H1 (cell line): ENCODE measurements at regions not wholly inside any gene's neighbourhood (a gene's known extent, or its start where the extent isn't known, plus 50 kb on each side); places are given as distances from the start of the nearest gene placed in this dataset.

Source experiments
- CTCF ChIA-PET: fragments of 300-600 bp; sonication (Branson Sonifier 250); formaldehyde crosslinking; loops from one replicate; lab custom pipeline; 2021; ENCODE audit not compliant: partially characterized antibody; lab: Charles Lee
- POLR2A ChIA-PET: fragments of 300-600 bp; sonication (Branson Sonifier 250); formaldehyde crosslinking; loops from one replicate; lab custom pipeline; 2021; ENCODE audit warnings: inconsistent platforms; ENCODE audit not compliant: partially characterized antibody; lab: Charles Lee
- DNase-seq, 2 experiments: peaks; one replicate each; pipeline versions ENCODE4 v3.0.0 to v3.0.0-alpha.2; 2010 to 2022; ENCODE audit warnings: low spot score in 2 of 2, low read depth in 1 of 2, mixed read lengths in 1 of 2
- FAIRE-seq: peaks from 2 replicates; lab custom pipeline; 2011; peaks lifted over from hg19 to GRCh38; lab: Jason Lieb, UNC
- H2AFZ ChIP-seq: 2 replicates; pipeline ENCODE4 v1.8.1; 2012; ENCODE audit warnings: low read length, inconsistent platforms
- H2AK5ac ChIP-seq: 2 replicates; pipeline ENCODE4 v1.6.1; 2013; ENCODE audit warnings: low read depth, low read length
- H2BK120ac ChIP-seq: replicated peaks from 2 replicates; pipeline ENCODE3; 2013; ENCODE audit warnings: low read depth, low read length, inconsistent platforms
- H2BK12ac ChIP-seq: 2 replicates; pipeline ENCODE4 v1.6.1; 2013; ENCODE audit warnings: low read depth, low read length
- H2BK15ac ChIP-seq: 2 replicates; pipeline ENCODE4 v1.6.1; 2013; ENCODE audit warnings: low read length
- H2BK20ac ChIP-seq: 2 replicates; pipeline ENCODE4 v1.6.1; 2013; ENCODE audit warnings: low read length
- H2BK5ac ChIP-seq: 2 replicates; pipeline ENCODE4 v1.6.1; 2013; ENCODE audit warnings: low read depth, low read length
- H3K14ac ChIP-seq: 2 replicates; pipeline ENCODE4 v1.6.1; 2013; ENCODE audit warnings: inconsistent platforms; ENCODE audit not compliant: insufficient read length
- H3K18ac ChIP-seq: 2 replicates; pipeline ENCODE4 v1.6.1; 2013; ENCODE audit warnings: low read length; ENCODE audit errors: extremely low read depth
- H3K23ac ChIP-seq: 2 replicates; pipeline ENCODE4 v1.6.1; 2013; ENCODE audit warnings: inconsistent platforms; ENCODE audit not compliant: insufficient read length
- H3K23me2 ChIP-seq: 2 replicates; pipeline ENCODE4 v1.6.1; 2013; ENCODE audit warnings: low read depth, low read length
- H3K27ac ChIP-seq: 2 replicates; pipeline ENCODE4 v1.6.1; 2011; ENCODE audit warnings: low read depth, low read length, inconsistent platforms
- H3K27me3 ChIP-seq, 4 experiments: replicated peaks in 1 of 4; 1 replicate in 1 of 4; 2 replicates in 3 of 4; pipeline versions ENCODE4 v1.6.1 to v1.8.1; 2011 to 2013; ENCODE audit warnings: low read length in 3 of 4, mild to moderate bottlenecking in 3 of 4, inconsistent platforms in 2 of 4, mixed read lengths in 2 of 4, moderate library complexity in 1 of 4; ENCODE audit not compliant: control insufficient read depth in 3 of 4, insufficient read depth in 3 of 4; ENCODE audit errors: extremely low read depth in 1 of 4
- H3K36me3 ChIP-seq, 4 experiments: 2 replicates each; pipeline versions ENCODE4 v1.6.1 to v1.8.1; 2011 to 2013; ENCODE audit warnings: mild to moderate bottlenecking in 4 of 4, low read length in 3 of 4, moderate library complexity in 2 of 4, control low read depth in 1 of 4, inconsistent platforms in 1 of 4; ENCODE audit not compliant: insufficient read depth in 4 of 4, control insufficient read depth in 2 of 4
- H3K4ac ChIP-seq: replicated peaks from 2 replicates; pipeline ENCODE3; 2013; ENCODE audit warnings: low read length, low read depth, mixed read lengths, inconsistent platforms; ENCODE audit not compliant: insufficient read length
- H3K4me1 ChIP-seq, 4 experiments: replicated peaks in 1 of 4; 1 replicate in 1 of 4; 2 replicates in 3 of 4; pipeline versions ENCODE4 v1.6.1 to v1.8.1; 2011 to 2013; ENCODE audit warnings: low read length in 3 of 4, inconsistent platforms in 2 of 4, mixed read lengths in 1 of 4; ENCODE audit not compliant: insufficient read depth in 4 of 4, control insufficient read depth in 3 of 4
- H3K4me2 ChIP-seq, 2 experiments: 2 replicates each; pipeline versions ENCODE4 v1.6.1 to v1.8.1; 2011 to 2013; ENCODE audit warnings: low read depth in 2 of 2, low read length in 2 of 2, control low read depth in 1 of 2, inconsistent platforms in 1 of 2, mild to moderate bottlenecking in 1 of 2; ENCODE audit not compliant: insufficient read depth in 1 of 2
- H3K4me3 ChIP-seq, 4 experiments: fragments of 200-600, 300-600 bp in 1 of 4; sonication (generic), shearing (Covaris generic), sonication (Bioruptor Twin) in 1 of 4; 2 replicates each; pipeline versions ENCODE4 v1.5.1 to v1.8.1; 2011 to 2016; ENCODE audit warnings: low read length in 4 of 4, low read depth in 3 of 4, control low read depth in 2 of 4, inconsistent platforms in 2 of 4, mild to moderate bottlenecking in 2 of 4, mixed read lengths in 1 of 4, moderate library complexity in 1 of 4; ENCODE audit not compliant: insufficient read depth in 2 of 4; ENCODE audit errors: extremely low read depth in 1 of 4
- H3K56ac ChIP-seq: replicated peaks from 2 replicates; pipeline ENCODE3; 2013; ENCODE audit warnings: low read depth, mild to moderate bottlenecking, mixed read lengths, low read length, inconsistent platforms; ENCODE audit not compliant: insufficient read length
- H3K79me1 ChIP-seq: 2 replicates; pipeline ENCODE4 v1.6.1; 2013; ENCODE audit warnings: low read depth, low read length, control low read depth
- H3K79me2 ChIP-seq, 2 experiments: 2 replicates each; pipeline versions ENCODE4 v1.6.1 to v1.8.1; 2012 to 2013; ENCODE audit warnings: low read length in 2 of 2, mild to moderate bottlenecking in 2 of 2, inconsistent platforms in 1 of 2; ENCODE audit not compliant: insufficient read depth in 2 of 2, control insufficient read depth in 1 of 2
- H3K9ac ChIP-seq, 4 experiments: replicated peaks in 1 of 4; 1 replicate in 1 of 4; 2 replicates in 3 of 4; pipeline versions ENCODE4 v1.6.1 to v1.8.1; 2011 to 2013; ENCODE audit warnings: low read depth in 3 of 4, low read length in 3 of 4, control low read depth in 2 of 4, mild to moderate bottlenecking in 2 of 4, moderate library complexity in 2 of 4, inconsistent platforms in 1 of 4; ENCODE audit errors: extremely low read depth in 1 of 4
- H3K9me3 ChIP-seq, 2 experiments: 2 replicates each; pipeline versions ENCODE4 v1.6.1 to v1.8.1; 2012 to 2013; ENCODE audit warnings: mild to moderate bottlenecking in 2 of 2, moderate library complexity in 2 of 2, control low read depth in 1 of 2, inconsistent platforms in 1 of 2, low read depth in 1 of 2, low read length in 1 of 2, mixed read lengths in 1 of 2; ENCODE audit not compliant: insufficient read depth in 2 of 2
- H4K20me1 ChIP-seq, 2 experiments: replicated peaks in 1 of 2; 2 replicates each; pipeline versions ENCODE3 to v1.8.1; 2011 to 2013; ENCODE audit warnings: inconsistent platforms in 2 of 2, low read length in 2 of 2, mild to moderate bottlenecking in 1 of 2; ENCODE audit not compliant: insufficient read depth in 2 of 2, control insufficient read depth in 1 of 2
- H4K5ac ChIP-seq: 2 replicates; pipeline ENCODE4 v1.6.1; 2013; ENCODE audit warnings: low read length, low read depth, mixed read lengths, inconsistent platforms; ENCODE audit not compliant: insufficient read length
- H4K8ac ChIP-seq: 2 replicates; pipeline ENCODE4 v1.8.0; 2013; ENCODE audit warnings: mild to moderate bottlenecking, moderate library complexity, low read length, inconsistent platforms; ENCODE audit not compliant: insufficient read depth; ENCODE audit errors: extremely low read depth
- H4K91ac ChIP-seq: replicated peaks from 2 replicates; pipeline ENCODE3; 2013; ENCODE audit warnings: low read length, mixed read lengths, inconsistent platforms; ENCODE audit not compliant: insufficient read length
- CBX8 ChIP-seq: fragments of 300-800, 300-1000 bp; sonication (generic); IDR thresholded peaks from 2 replicates; pipeline ENCODE4 v1.7.1; 2016; ENCODE audit warnings: low read depth, low read length, borderline replicate concordance
- CHD1 ChIP-seq: IDR thresholded peaks from 2 replicates; pipeline ENCODE4 v1.6.1; 2012; ENCODE audit warnings: low read depth, low read length, improper control_type of control experiment
- GTF2F1 ChIP-seq: IDR thresholded peaks from 2 replicates; pipeline ENCODE4 v1.6.1; 2012; ENCODE audit warnings: low read depth, low read length, improper control_type of control experiment, borderline replicate concordance
- HDAC6 ChIP-seq: IDR thresholded peaks from one replicate; pipeline ENCODE4 v1.7.1; 2012; ENCODE audit warnings: low read depth, mild to moderate bottlenecking, inconsistent platforms, low read length, moderate library complexity
- MAFK ChIP-seq: IDR thresholded peaks from 2 replicates; pipeline ENCODE4 v1.6.1; 2012; ENCODE audit warnings: low read depth, mild to moderate bottlenecking, improper control_type of control experiment, low read length
- NANOG ChIP-seq: IDR thresholded peaks from 2 replicates; pipeline ENCODE4 v1.6.1; 2011; ENCODE audit warnings: low read length, low read depth, mild to moderate bottlenecking, inconsistent platforms; ENCODE audit not compliant: insufficient read depth, poor library complexity, severe bottlenecking
- PHF8 ChIP-seq: fragments of 200-600 bp; sonication (generic); conservative IDR thresholded peaks from 2 replicates; pipeline ENCODE4 v1.7.1; 2012; ENCODE audit warnings: low read depth, mild to moderate bottlenecking, inconsistent platforms, low read length, moderate library complexity
- RAD21 ChIP-seq, 2 experiments: IDR thresholded peaks in 1 of 2; conservative IDR thresholded peaks in 1 of 2; 2 replicates each; pipeline ENCODE4 v1.6.1; 2011; ENCODE audit warnings: low read depth in 2 of 2, low read length in 2 of 2, improper control_type of control experiment in 1 of 2, inconsistent platforms in 1 of 2, mild to moderate bottlenecking in 1 of 2, moderate library complexity in 1 of 2
- RNF2 ChIP-seq: fragments of 200-900, 300-1000 bp; sonication (generic); IDR thresholded peaks from 2 replicates; pipeline ENCODE4 v1.7.1; 2016; ENCODE audit warnings: borderline replicate concordance, low read depth, mild to moderate bottlenecking, antibody characterized with exemption, low read length; ENCODE audit not compliant: poor library complexity, severe bottlenecking; ENCODE audit errors: missing control alignments
- SP2 ChIP-seq: IDR thresholded peaks from 2 replicates; pipeline ENCODE4 v1.6.1; 2012; ENCODE audit warnings: mild to moderate bottlenecking, low read length, inconsistent platforms
- SP4 ChIP-seq: IDR thresholded peaks from 2 replicates; pipeline ENCODE4 v1.6.1; 2012; ENCODE audit warnings: low read length, inconsistent platforms
- TAF1 ChIP-seq: IDR thresholded peaks from 2 replicates; pipeline ENCODE4 v1.6.1; 2011; ENCODE audit warnings: mild to moderate bottlenecking, low read depth, low read length
- WGBS, 2 experiments: shearing (Covaris generic) in 1 of 2; methylation state at CpG; one replicate each; pipeline versions ENCODE4 v1.1.6 to v1.1.7; 2013 to 2015; ENCODE audit warnings: low lambda C conversion rate in 2 of 2, mixed read lengths in 2 of 2, inconsistent platforms in 1 of 2, low coverage in 1 of 2, missing lambda C conversion rate in 1 of 2; ENCODE audit not compliant: insufficient replicate concordance in 2 of 2, insufficient coverage in 1 of 2, insufficient read length in 1 of 2; ENCODE audit errors: extremely low coverage in 1 of 2, missing lambda C conversion rate in 1 of 2; 5-methylcytosine and 5-hydroxymethylcytosine counted together
- TF ChIP-seq, protein P1 (sequence below): IDR thresholded peaks from 2 replicates; pipeline ENCODE4 v1.6.1; 2011; ENCODE audit warnings: low read length, improper control_type of control experiment

DNA sequence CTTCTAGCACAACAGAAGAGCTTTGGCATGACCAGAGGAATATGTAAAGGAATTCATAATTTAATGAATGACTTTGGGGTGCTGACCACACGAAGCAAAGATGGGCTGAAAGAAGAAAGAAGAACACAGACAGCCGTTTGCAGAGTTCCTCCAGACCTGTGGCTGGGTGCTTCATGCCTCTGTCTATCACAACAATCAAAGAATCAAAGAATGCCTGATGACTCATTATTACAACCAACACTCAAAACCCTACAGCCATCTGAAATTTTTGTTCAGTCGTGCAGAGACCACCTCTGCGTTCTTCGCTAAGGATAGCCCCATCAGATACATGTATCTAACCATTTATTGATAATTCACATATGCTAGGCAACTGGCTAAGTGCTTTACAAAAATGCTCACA lies 129.0 kb upstream of the PRICKLE2 start:
- Histone ChIP-seq H3K18ac (no peak overlapping the region), H3K23me2 (no peaks in the 10 kb centered on the region), H3K27me3 (no peaks in the 10 kb centered on the region), H2AFZ (no peak overlapping the region), H3K9me3 (no peaks in the 10 kb centered on the region), H3K4me1 (peaks cover 0 to 9% (median 5%) of the 10 kb centered on the region in 4 experiments; a peak in 4 of 7 replicates), H3K23ac (no peak overlapping the region), H4K5ac (no peak overlapping the region), H4K91ac (no peak overlapping the region), H2BK12ac (no peak overlapping the region), H2BK20ac (no peak overlapping the region), H3K9ac (no peak overlapping the region), H3K79me2 (no peaks in the 10 kb centered on the region), H4K20me1 (no peaks in the 10 kb centered on the region), H2AK5ac (no peak overlapping the region), H2BK5ac (no peak overlapping the region), H2BK120ac (no peak overlapping the region), H3K4me3 (no peak overlapping the region), H3K36me3 (no peaks in the 10 kb centered on the region), H2BK15ac (no peak overlapping the region), H3K56ac (no peak overlapping the region), H4K8ac (no peak overlapping the region), H3K4ac (no peak overlapping the region), H3K14ac (no peak overlapping the region), H3K27ac (no peak overlapping the region), H3K4me2 (no peak overlapping the region), H3K79me1 (no peaks in the 10 kb centered on the region)
- POLR2A ChIA-PET, result no interaction called here
- CTCF ChIA-PET, result interaction anchor here (0.9 to 1.4 kb wide), 4 partner anchors 9 to 110 kb away, joined by 3 to 5 read pairs (median 4); no protein-coding TSS in a partner anchor
- FAIRE-seq, result no peak
- no peak for DNase-seq
- 85% methylated on average over 5 of the region's 5 CpGs; no CpG with 5 or more reads in 1 of the 2 experiments for WGBS, 2 experiments
- TF ChIP-seq CHD1 (no peak), SP4 (no peak), CBX8 (no peak), HDAC6 (no peak), MAFK (no peak), NANOG (no peak), PHF8 (no peak), RNF2 (no peak), SP2 (no peak), GTF2F1 (no peak), TAF1 (no peak), RAD21 (IDR thresholded peaks at IDR 0.05 in 1 of 2, conservative IDR thresholded peaks at IDR 0.05 in 1 of 2; ENCODE audit: low read depth in 2 of 2, low read length in 2 of 2) (no peak)
- TF ChIP-seq, protein P1, sequence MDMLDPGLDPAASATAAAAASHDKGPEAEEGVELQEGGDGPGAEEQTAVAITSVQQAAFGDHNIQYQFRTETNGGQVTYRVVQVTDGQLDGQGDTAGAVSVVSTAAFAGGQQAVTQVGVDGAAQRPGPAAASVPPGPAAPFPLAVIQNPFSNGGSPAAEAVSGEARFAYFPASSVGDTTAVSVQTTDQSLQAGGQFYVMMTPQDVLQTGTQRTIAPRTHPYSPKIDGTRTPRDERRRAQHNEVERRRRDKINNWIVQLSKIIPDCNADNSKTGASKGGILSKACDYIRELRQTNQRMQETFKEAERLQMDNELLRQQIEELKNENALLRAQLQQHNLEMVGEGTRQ, result no peak
